GM20431 (cell line): ENCODE measurements at regions not wholly inside any gene's neighbourhood (a gene's known extent, or its start where the extent isn't known, plus 50 kb on each side); places are given as distances from the start of the nearest gene placed in this dataset.
"Not testable (repeated sequence)": the region's sequence is repeated elsewhere in the genome, so short reads cannot be mapped to it uniquely, and the experiment has no call there.

Experiments
- in situ Hi-C: fragments of 300-500 bp; cut with MseI, MboI; formaldehyde crosslinking; loops from one replicate; pipeline ENCODE4 v1.15.0; 2020; ENCODE audit warnings: low sequenced_read_pairs; ENCODE audit not compliant: unreplicated experiment

DNA sequence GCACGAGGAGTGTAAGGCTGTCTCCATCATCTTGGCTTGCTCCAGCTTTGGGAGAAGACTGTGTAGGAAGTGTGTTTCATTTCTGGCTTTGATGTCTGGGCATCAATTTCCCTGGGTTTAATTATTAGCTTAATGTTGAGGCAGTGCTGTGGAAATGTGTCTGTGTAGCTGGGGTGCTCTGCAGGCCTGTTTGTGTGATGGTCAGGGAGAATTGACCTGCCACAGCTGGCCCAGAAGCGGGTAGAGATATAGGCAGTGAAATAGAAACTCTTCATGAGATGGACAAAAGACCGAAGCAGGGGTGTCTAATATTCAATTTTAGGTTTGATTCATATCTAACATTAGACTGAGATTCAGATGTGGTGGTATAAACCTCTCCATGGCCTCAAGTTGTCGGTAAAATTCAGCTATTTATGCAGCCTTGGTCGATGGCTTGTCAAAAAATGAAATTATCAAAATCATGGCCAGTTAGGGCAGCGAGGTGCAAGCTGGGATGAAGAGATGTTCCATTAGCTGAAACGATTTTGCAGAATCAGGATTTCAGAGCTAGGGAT is 95.3 kb upstream of the SNX9 start:
- in situ Hi-C loops, result no loop called here

GRCh38 chr6:157728183-157728881 is 94.7 kb upstream of the SNX9 start:
- in situ Hi-C loops, result no loop called here

- in situ Hi-C loops, result no loop called here
Observed at GRCh38 chr6:157731221-157731620, 91.8 kb upstream of the SNX9 start.

- in situ Hi-C loops, result no loop called here
Observed at GRCh38 chr6:157732007-157732406, 91.0 kb upstream of the SNX9 start.

DNA sequence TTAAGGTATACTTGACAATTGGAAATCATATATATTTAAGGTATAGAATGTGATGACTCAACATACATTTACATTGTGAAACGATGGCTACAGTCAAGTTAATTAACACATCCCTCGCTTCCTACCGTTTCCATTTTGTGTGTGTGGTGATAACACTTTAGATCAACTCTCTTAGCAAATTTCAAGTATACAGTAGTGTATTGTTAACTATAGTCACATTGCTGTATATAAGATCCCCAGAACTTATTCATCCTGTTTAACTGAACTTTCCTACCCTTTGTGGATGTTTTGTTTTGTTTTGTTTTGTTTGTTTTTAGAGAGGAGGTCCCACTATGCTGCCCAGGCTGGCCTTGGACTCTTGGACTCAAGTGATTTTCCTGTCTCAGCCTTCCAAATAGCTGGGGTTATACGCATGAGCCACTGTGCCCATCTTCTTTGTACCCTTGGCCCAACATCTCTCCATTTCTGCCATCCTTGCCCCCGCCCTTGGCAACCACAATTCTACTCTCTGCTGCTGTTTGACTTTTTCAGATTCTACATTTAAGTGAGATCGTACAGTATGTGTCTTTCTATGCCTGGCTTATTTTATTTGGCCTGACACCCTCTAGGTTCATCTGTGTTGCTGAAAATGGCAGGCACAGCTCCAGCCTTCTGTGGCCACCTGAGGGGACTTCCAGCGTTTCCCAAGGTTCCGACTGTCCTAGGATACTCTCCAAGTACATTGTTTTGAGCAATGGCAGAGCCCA is 90.5 kb upstream of the SNX9 start:
- in situ Hi-C loops, result no loop called here

DNA sequence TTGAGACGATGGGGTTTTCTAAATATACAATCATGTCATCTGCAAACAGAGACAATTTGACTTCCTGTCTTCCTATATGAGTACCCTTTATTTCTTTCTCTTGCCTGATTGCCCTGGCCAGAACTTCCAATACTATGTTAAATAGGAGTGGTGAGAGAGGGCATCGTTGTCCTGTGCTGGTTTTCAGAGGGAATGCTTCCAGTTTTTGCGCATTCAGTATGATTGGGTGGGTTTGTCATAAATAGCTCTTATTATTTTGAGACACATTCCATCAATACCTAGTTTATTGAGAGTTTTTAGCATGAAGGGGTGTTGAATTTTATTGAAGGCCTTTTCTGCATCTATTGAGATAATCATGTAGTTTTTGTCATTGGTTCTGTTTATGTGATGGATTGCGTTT is 86.5 kb upstream of the SNX9 start:
- in situ Hi-C loops, result not testable (repeated sequence)

DNA sequence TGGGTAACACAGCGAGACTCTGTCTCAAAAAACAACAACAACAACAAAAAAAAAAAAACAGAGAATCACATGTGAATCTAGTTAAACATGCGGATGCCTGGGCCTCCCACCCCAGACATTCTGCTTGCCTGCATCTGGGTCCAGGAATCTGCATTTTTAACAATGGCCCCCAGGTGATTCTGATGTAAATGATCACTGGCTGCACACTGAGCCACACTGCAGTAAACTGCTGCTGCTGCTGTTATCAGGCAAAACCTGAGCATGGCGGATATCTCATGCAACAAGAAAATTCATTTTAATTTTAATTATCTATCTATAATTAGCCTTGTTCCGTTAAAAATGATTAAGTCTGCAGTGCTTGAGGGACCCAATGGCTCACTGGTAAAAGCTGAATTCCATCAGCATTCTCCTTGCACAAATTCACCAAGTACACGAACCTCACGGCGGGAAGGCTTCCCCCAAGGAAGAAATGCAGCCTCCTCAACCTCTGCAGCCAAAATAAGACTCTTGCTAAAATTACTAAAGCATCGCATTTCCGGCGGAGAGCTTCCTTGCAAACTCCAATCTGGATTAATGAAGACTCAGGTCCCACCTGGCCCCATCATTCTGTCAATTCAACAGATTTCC is 81.6 kb upstream of the SNX9 start:
- in situ Hi-C loops, result no loop called here

DNA sequence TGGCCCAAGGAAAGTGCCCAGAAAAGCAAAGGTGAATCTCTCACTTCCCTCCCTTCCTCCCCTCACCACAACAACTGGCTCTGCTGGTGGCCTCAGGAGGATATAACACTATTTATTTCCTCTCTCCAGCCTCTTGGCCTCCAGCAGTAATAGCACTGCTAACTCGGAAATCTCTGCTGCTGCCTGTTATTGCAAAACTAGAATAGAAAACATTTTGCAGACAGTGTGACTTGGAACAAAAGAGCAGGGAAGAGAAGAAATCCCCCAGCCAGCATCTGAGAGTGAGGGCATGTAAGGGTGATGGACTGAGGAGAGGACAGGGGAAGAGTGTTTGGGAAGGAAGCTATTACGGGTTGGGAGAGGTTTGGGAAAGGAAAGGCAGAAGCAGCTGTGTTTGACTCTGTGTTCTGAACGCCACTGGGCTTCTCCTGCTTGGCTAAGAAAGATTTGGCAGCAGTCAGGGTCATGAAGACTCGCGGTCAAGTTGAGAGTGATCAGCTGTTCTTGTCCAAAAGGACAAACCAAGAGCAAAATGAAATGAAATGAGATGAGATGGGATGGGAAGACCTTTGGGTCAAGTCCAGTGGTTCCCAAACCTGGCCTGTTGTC is 81.0 kb upstream of the SNX9 start:
- in situ Hi-C loops, result no loop called here

- in situ Hi-C loops, result no loop called here
Observed at GRCh38 chr6:157744102-157744601, 78.9 kb upstream of the SNX9 start.

- in situ Hi-C loops, result no loop called here
Observed at GRCh38 chr6:157746897-157747296, 76.1 kb upstream of the SNX9 start.

- in situ Hi-C loops, result no loop called here
Observed at GRCh38 chr6:157747370-157747769, 75.7 kb upstream of the SNX9 start.

GRCh38 chr6:157748839-157749571 is 74.0 kb upstream of the SNX9 start:
- in situ Hi-C loops, result no loop called here

- in situ Hi-C loops, result loop anchor here (10.0 kb wide), 1 partner anchor 114 kb away; no protein-coding TSS in a partner anchor
Observed at GRCh38 chr6:157750973-157751372, 72.1 kb upstream of the SNX9 start.

DNA sequence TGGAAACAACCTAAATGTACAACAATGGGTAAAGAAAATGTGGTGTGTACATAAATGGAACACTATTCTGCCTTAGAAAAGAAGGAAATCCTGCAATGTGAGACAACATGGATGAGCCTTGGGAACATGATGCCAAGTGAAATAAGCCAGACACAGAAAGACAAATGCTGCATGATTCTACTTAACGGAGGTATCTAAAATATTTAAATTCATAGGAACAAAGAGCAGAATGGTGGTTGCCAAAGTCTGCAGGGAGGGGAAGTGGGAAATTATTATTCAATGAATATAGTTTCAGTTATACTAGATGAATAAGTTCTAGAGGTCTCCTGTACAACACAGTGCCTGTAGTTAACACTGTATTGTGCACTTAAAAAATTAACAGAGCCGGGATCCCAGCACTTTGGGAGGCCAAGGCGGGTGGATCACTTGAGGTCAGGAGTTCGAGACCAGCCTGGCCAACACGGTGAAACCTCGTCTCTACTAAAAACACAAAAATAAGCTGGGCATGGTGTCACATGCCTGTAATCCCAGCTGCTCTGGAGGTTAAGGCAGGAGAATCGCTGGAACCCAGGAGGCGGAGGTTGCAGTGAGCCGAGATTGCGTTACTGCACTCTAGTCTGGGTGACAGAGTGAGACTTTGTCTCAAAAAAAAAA is 71.4 kb upstream of the SNX9 start:
- in situ Hi-C loops, result loop anchor here (10.0 kb wide), 1 partner anchor 113 kb away; no protein-coding TSS in a partner anchor

- in situ Hi-C loops, result loop anchor here (10.0 kb wide), 1 partner anchor 112 kb away; no protein-coding TSS in a partner anchor
Observed at GRCh38 chr6:157752879-157753278, 70.2 kb upstream of the SNX9 start.

DNA sequence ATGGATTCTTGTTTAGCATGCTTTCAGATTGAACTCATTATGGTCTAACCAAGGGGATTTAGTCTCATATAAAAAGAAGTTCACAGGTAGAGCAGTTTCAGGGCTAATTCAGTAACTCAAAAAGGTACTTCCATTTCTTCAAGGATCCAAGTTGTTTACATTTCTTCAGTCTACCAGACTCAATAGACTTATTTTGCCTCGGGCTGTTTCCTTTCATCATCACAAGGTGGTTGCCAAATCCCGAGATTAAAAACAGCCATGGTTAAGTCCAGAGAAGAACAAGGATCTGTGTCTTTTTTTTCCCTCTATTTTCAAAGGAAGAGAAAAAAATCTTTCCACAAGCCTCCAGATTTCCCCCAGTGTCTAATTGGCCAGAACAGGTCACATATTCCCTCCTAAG is 69.8 kb upstream of the SNX9 start:
- in situ Hi-C loops, result loop anchor here (10.0 kb wide), 1 partner anchor 112 kb away; no protein-coding TSS in a partner anchor

GRCh38 chr6:157753801-157754200 is 69.2 kb upstream of the SNX9 start:
- in situ Hi-C loops, result loop anchor here (10.0 kb wide), 1 partner anchor 111 kb away; no protein-coding TSS in a partner anchor

- in situ Hi-C loops, result loop anchor here (10.0 kb wide), 1 partner anchor 110 kb away; no protein-coding TSS in a partner anchor
Observed at GRCh38 chr6:157754351-157754750, 68.7 kb upstream of the SNX9 start.
